H9 (cell line): ENCODE measurements at regions not wholly inside any gene's neighbourhood (a gene's known extent, or its start where the extent isn't known, plus 50 kb on each side); places are given as distances from the start of the nearest gene placed in this dataset.
A peak's percentile ranks its signal among the peaks of the same experiment; 100 is the strongest.

Experiments used
- DNase-seq: peaks from one replicate; pipeline ENCODE4 v3.0.0-alpha.2; 2017
- H2AFZ ChIP-seq: one replicate; pipeline ENCODE4 v1.6.1; 2013; ENCODE audit warnings: mild to moderate bottlenecking, low read length, control low read depth, moderate library complexity
- H2AK5ac ChIP-seq: 2 replicates; pipeline ENCODE4 v1.6.1; 2013; ENCODE audit warnings: low read length, control low read depth, mixed read lengths; ENCODE audit not compliant: insufficient read length
- H2BK120ac ChIP-seq: one replicate; pipeline ENCODE4 v1.6.1; 2013; ENCODE audit warnings: low read depth, mild to moderate bottlenecking, low read length, control low read depth, inconsistent platforms; ENCODE audit not compliant: poor library complexity, severe bottlenecking
- H2BK12ac ChIP-seq: 2 replicates; pipeline ENCODE4 v1.6.1; 2013; ENCODE audit warnings: low read length, control low read depth, mixed read lengths, low read depth; ENCODE audit not compliant: insufficient read length
- H2BK15ac ChIP-seq: 2 replicates; pipeline ENCODE4 v1.6.1; 2013; ENCODE audit warnings: low read depth, low read length, control low read depth
- H2BK20ac ChIP-seq: one replicate; pipeline ENCODE4 v1.6.1; 2013; ENCODE audit warnings: low read depth, mild to moderate bottlenecking, low read length, control low read depth, inconsistent platforms; ENCODE audit not compliant: poor library complexity, severe bottlenecking
- H2BK5ac ChIP-seq: 2 replicates; pipeline ENCODE4 v1.6.1; 2013; ENCODE audit warnings: low read length, control low read depth, mixed read lengths; ENCODE audit not compliant: insufficient read length
- H3K14ac ChIP-seq: 2 replicates; pipeline ENCODE4 v1.6.1; 2013; ENCODE audit warnings: low read length, control low read depth; ENCODE audit not compliant: insufficient read depth
- H3K18ac ChIP-seq: 2 replicates; pipeline ENCODE4 v1.6.1; 2013; ENCODE audit warnings: low read depth, mild to moderate bottlenecking, mixed read lengths, low read length, control low read depth; ENCODE audit not compliant: insufficient read length
- H3K23ac ChIP-seq: 2 replicates; pipeline ENCODE4 v1.6.1; 2013; ENCODE audit warnings: low read length, control low read depth, mixed read lengths, low read depth; ENCODE audit not compliant: insufficient read length
- H3K23me2 ChIP-seq: 2 replicates; pipeline ENCODE4 v1.6.1; 2013; ENCODE audit warnings: low read depth, mild to moderate bottlenecking, mixed read lengths, low read length, control low read depth; ENCODE audit not compliant: insufficient read length, poor library complexity, severe bottlenecking
- H3K27ac ChIP-seq: 2 replicates; pipeline ENCODE4 v1.5.1; 2013; ENCODE audit warnings: low read length, control low read depth, mixed read lengths, low read depth; ENCODE audit not compliant: insufficient read length
- H3K27me3 ChIP-seq: 2 replicates; pipeline ENCODE4 v1.6.1; 2013; ENCODE audit warnings: low read length, control low read depth, inconsistent platforms; ENCODE audit not compliant: insufficient read depth
- H3K4ac ChIP-seq: 2 replicates; pipeline ENCODE4 v1.6.1; 2013; ENCODE audit warnings: low read depth, mild to moderate bottlenecking, control low read depth, inconsistent platforms, low read length, moderate library complexity
- H3K4me1 ChIP-seq: 2 replicates; pipeline ENCODE4 v1.6.1; 2013; ENCODE audit warnings: low read length, control low read depth, inconsistent platforms; ENCODE audit not compliant: insufficient read depth
- H3K4me2 ChIP-seq: 2 replicates; pipeline ENCODE4 v1.6.1; 2013; ENCODE audit warnings: low read length, control low read depth, mixed read lengths; ENCODE audit not compliant: insufficient read length, insufficient read depth
- H3K56ac ChIP-seq: 2 replicates; pipeline ENCODE4 v1.6.1; 2013; ENCODE audit warnings: low read depth, mild to moderate bottlenecking, mixed read lengths, low read length, control low read depth; ENCODE audit not compliant: insufficient read length
- H3K79me1 ChIP-seq: 2 replicates; pipeline ENCODE4 v1.6.1; 2013; ENCODE audit warnings: low read depth, mild to moderate bottlenecking, moderate library complexity, low read length, control low read depth, inconsistent platforms; ENCODE audit not compliant: insufficient read depth, poor library complexity, severe bottlenecking
- H3K79me2 ChIP-seq: 2 replicates; pipeline ENCODE4 v1.6.1; 2013; ENCODE audit warnings: low read length, control low read depth, inconsistent platforms; ENCODE audit not compliant: insufficient read depth
- H3K9ac ChIP-seq: 2 replicates; pipeline ENCODE4 v1.6.1; 2013; ENCODE audit warnings: low read length, control low read depth, mixed read lengths; ENCODE audit not compliant: insufficient read length; ENCODE audit errors: extremely low read depth
- H3K9me3 ChIP-seq: one replicate; pipeline ENCODE4 v1.6.1; 2013; ENCODE audit warnings: low read depth, low read length, inconsistent platforms; ENCODE audit not compliant: control insufficient read depth
- H3T11ph ChIP-seq: one replicate; pipeline ENCODE4 v1.6.1; 2013; ENCODE audit warnings: mild to moderate bottlenecking, low read length, control low read depth, inconsistent platforms
- H4K20me1 ChIP-seq: one replicate; pipeline ENCODE4 v1.6.1; 2013; ENCODE audit not compliant: control insufficient read depth, insufficient read length, insufficient read depth
- H4K5ac ChIP-seq: 2 replicates; pipeline ENCODE4 v1.6.1; 2013; ENCODE audit warnings: low read depth, mild to moderate bottlenecking, mixed read lengths, low read length, control low read depth; ENCODE audit not compliant: insufficient read length
- H4K8ac ChIP-seq: replicated peaks from 2 replicates; pipeline ENCODE4 v1.6.1; 2013; ENCODE audit warnings: low read length, control low read depth, mixed read lengths, low read depth; ENCODE audit not compliant: insufficient read length
- H4K91ac ChIP-seq: 2 replicates; pipeline ENCODE4 v1.6.1; 2013; ENCODE audit warnings: low read depth, mild to moderate bottlenecking, moderate library complexity, mixed read lengths, low read length, control low read depth; ENCODE audit not compliant: insufficient read length
- H3K27ac Mint-ChIP-seq, 3 experiments: 2 replicates in 2 of 3; 3 replicates in 1 of 3; pipeline ENCODE4 v1.8.0; 2020 to 2021; ENCODE audit warnings: mixed read lengths in 3 of 3, mild to moderate bottlenecking in 1 of 3, moderate library complexity in 1 of 3
- H3K27me3 Mint-ChIP-seq: 2 replicates; pipeline ENCODE4 v1.8.0; 2021; ENCODE audit warnings: low read depth, mild to moderate bottlenecking, moderate library complexity, mixed read lengths
- H3K36me3 Mint-ChIP-seq, 3 experiments: 2 replicates in 2 of 3; 3 replicates in 1 of 3; pipeline ENCODE4 v1.8.0; 2020 to 2021; ENCODE audit warnings: low read depth in 3 of 3, mixed read lengths in 3 of 3; ENCODE audit not compliant: insufficient read depth in 1 of 3
- H3K4me1 Mint-ChIP-seq, 2 experiments: 2 replicates each; pipeline ENCODE4 v1.8.0; 2020; ENCODE audit warnings: mixed read lengths in 2 of 2
- H3K4me3 Mint-ChIP-seq, 2 experiments: 2 replicates in 1 of 2; 3 replicates in 1 of 2; pipeline ENCODE4 v1.8.0; 2020 to 2021; ENCODE audit warnings: mild to moderate bottlenecking in 2 of 2, mixed read lengths in 2 of 2, moderate library complexity in 1 of 2
- H3K9me3 Mint-ChIP-seq, 2 experiments: 2 replicates in 1 of 2; 3 replicates in 1 of 2; pipeline ENCODE4 v1.8.0; 2020; ENCODE audit warnings: mild to moderate bottlenecking in 2 of 2, mixed read lengths in 2 of 2, moderate library complexity in 1 of 2
- CTCF ChIP-seq: fragments of 200-600 bp; sonication (generic); conservative IDR thresholded peaks from 3 replicates; pipeline ENCODE4 v1.8.0; 2021; ENCODE audit warnings: antibody characterized with exemption, mild to moderate bottlenecking
- WGBS: extraction: QIAGEN DNeasy Blood & Tissue Kit; methylation state at CpG from one replicate; pipeline ENCODE4 v1.1.7; 2013; ENCODE audit warnings: missing lambda C conversion rate, low lambda C conversion rate, mixed read lengths; ENCODE audit not compliant: insufficient read length; ENCODE audit errors: extremely low coverage; 5-methylcytosine and 5-hydroxymethylcytosine counted together

GRCh38 chr16:17628983-17629382, 158.2 kb upstream of the XYLT1 start:
- Histone ChIP-seq H3K79me2 (no peaks in the 10 kb centered on the region), H2BK20ac (no peak overlapping the region), H4K91ac (no peak overlapping the region), H3K27ac (no peak overlapping the region), H3K27me3 (no peaks in the 10 kb centered on the region), H4K20me1 (no peaks in the 10 kb centered on the region), H3K9ac (no peak overlapping the region), H3K56ac (no peak overlapping the region), H2BK120ac (no peak overlapping the region), H3K4me1 (no peaks in the 10 kb centered on the region; the same call in 1 of the 2 replicates), H3K14ac (no peak overlapping the region), H2BK5ac (no peak overlapping the region), H3K4ac (no peak overlapping the region), H3K4me2 (no peak overlapping the region), H3K79me1 (no peaks in the 10 kb centered on the region), H3K9me3 (no peaks in the 10 kb centered on the region), H2BK12ac (no peak overlapping the region), H3K18ac (no peak overlapping the region), H4K5ac (no peak overlapping the region), H3T11ph (no peak overlapping the region), H4K8ac (no peak overlapping the region), H2AFZ (no peak overlapping the region), H2BK15ac (0 out of 2 replicates have a peak overlapping the region, but pooled peaks have one; percentile 37), H3K23ac (no peak overlapping the region), H3K23me2 (no peaks in the 10 kb centered on the region), H2AK5ac (no peak overlapping the region)
- no CpG with 5 or more reads among the region's 1 CpG for WGBS
- Mint-ChIP-seq H3K9me3 (peaks cover 7 to 18% of the 10 kb centered on the region in 2 experiments; a peak in 3 of 5 replicates), H3K27me3 (peaks cover 3% of the 10 kb centered on the region; the same call in 1 of the 2 replicates), H3K27ac (no peak overlapping the region), H3K4me1 (peaks cover 6 to 13% of the 10 kb centered on the region in 2 experiments), H3K4me3 (no peak overlapping the region), H3K36me3 (peaks cover 0 to 5% (median 4%) of the 10 kb centered on the region in 3 experiments; a peak in 5 of 7 replicates)
- TF ChIP-seq CTCF: no peak
- no peak for DNase-seq
